Esophagus squamous epithelium (tissue), 5 donors: ENCODE measurements at regions not wholly inside any gene's neighbourhood (a gene's known extent, or its start where the extent isn't known, plus 50 kb on each side); places are given as distances from the start of the nearest gene placed in this dataset.

ENCODE experiments used
- DNase-seq: peaks from one replicate; lab custom pipeline; 2025; lab: John Stamatoyannopoulos, UW
- H3K27ac ChIP-seq, 4 donors: fragments of 200-600 bp; sonication (generic); one replicate each; pipeline ENCODE4 v1.5.1; 2016 to 2019; ENCODE audit warnings: mild to moderate bottlenecking in 1 of 4
- H3K27me3 ChIP-seq, 4 donors: fragments of 200-600 bp; sonication (generic); 1 replicate in 3 of 4; 2 replicates in 1 of 4; pipeline versions ENCODE4 v1.5.1 to v1.6.0; 2017 to 2021; ENCODE audit warnings: antibody characterized with exemption in 1 of 4
- H3K36me3 ChIP-seq, 3 donors: fragments of 200-600 bp; sonication (generic); one replicate each; pipeline ENCODE4 v1.5.1; 2016 to 2019
- H3K4me1 ChIP-seq, 3 donors: fragments of 200-600 bp; sonication (generic); one replicate each; pipeline ENCODE4 v1.5.1; 2017 to 2019
- H3K4me3 ChIP-seq, 4 donors: fragments of 200-600 bp; sonication (generic); 1 replicate in 3 of 4; 2 replicates in 1 of 4; pipeline ENCODE4 v1.5.1; 2016 to 2019; ENCODE audit warnings: mild to moderate bottlenecking in 2 of 4, moderate library complexity in 1 of 4
- H3K9me3 ChIP-seq, 3 donors: fragments of 200-600 bp; sonication (generic); one replicate each; pipeline ENCODE4 v1.5.1; 2016 to 2019
- CTCF ChIP-seq, 6 experiments: fragments of 450-650 bp in 4 of 6; fragments of 200-600 bp in 2 of 6; sonication (generic) in 2 of 6; IDR thresholded peaks; one replicate each; pipeline ENCODE4 v1.5.1; 2016 to 2019; ENCODE audit warnings: antibody characterized with exemption in 6 of 6, mild to moderate bottlenecking in 4 of 6, moderate library complexity in 4 of 6
- POLR2A ChIP-seq, 4 donors: fragments of 450-650 bp; IDR thresholded peaks; one replicate each; pipeline ENCODE4 v1.6.1; 2017; ENCODE audit warnings: antibody characterized with exemption in 4 of 4, mild to moderate bottlenecking in 4 of 4, moderate library complexity in 3 of 4
- WGBS, 2 donors: methylation state at CpG; one replicate each; pipeline ENCODE4 v1.1.5; 2018; 5-methylcytosine and 5-hydroxymethylcytosine counted together
- intact Hi-C: fragments of 100-400 bp; cut with DNase I; formaldehyde crosslinking; loops from one replicate; pipeline ENCODE4 v1.15.0; 2022
- donor health status: DM: yes; HTN: yes; CAD: no.

GRCh38 chr4:184558996-184559395 is 84.6 kb upstream of the IRF2 start:
- no peak for DNase-seq
- WGBS, 2 donors: 67 to 68% methylated on average over 7 of the region's 7 CpGs
- no peak for TF ChIP-seq CTCF (IDR thresholded peaks at IDR 0.05)
- no peak for TF ChIP-seq POLR2A (IDR thresholded peaks at IDR 0.05)
- no peaks in the 10 kb centered on the region for H3K27me3 ChIP-seq
- H3K4me3 ChIP-seq: no peak overlapping the region
- no peaks in the 10 kb centered on the region for H3K9me3 ChIP-seq
- no peaks in the 10 kb centered on the region for H3K36me3 ChIP-seq
- H3K27ac ChIP-seq: no peak overlapping the region
- H3K4me1 ChIP-seq: no peaks in the 10 kb centered on the region
- intact Hi-C loops: no loop called here

- no peaks in the 10 kb centered on the region for H3K27me3 ChIP-seq
- no peak overlapping the region for H3K4me3 ChIP-seq
- 69 to 88% methylated on average over 4 of the region's 4 CpGs for WGBS, 2 donors
- H3K9me3 ChIP-seq: no peaks in the 10 kb centered on the region
- no peaks in the 10 kb centered on the region for H3K36me3 ChIP-seq
- no peaks in the 10 kb centered on the region for H3K4me1 ChIP-seq
- DNase-seq: no peak
- no peak overlapping the region for H3K27ac ChIP-seq
- intact Hi-C loops: no loop called here
- TF ChIP-seq CTCF (IDR thresholded peaks at IDR 0.05) (no peak), POLR2A (IDR thresholded peaks at IDR 0.05) (no peak)
Observed at GRCh38 chr4:184553891-184554290, 79.5 kb upstream of the IRF2 start.

GRCh38 chr4:184550476-184550875 is 76.1 kb upstream of the IRF2 start:
- Histone ChIP-seq H3K27me3 (no peaks in the 10 kb centered on the region), H3K36me3 (no peaks in the 10 kb centered on the region), H3K4me3 (no peak overlapping the region), H3K27ac (no peak overlapping the region), H3K9me3 (no peaks in the 10 kb centered on the region), H3K4me1 (no peaks in the 10 kb centered on the region)
- no peak for DNase-seq
- 25 to 33% methylated on average over 3 of the region's 3 CpGs for WGBS, 2 donors
- intact Hi-C loops: no loop called here
- TF ChIP-seq CTCF (IDR thresholded peaks at IDR 0.05) (no peak), POLR2A (IDR thresholded peaks at IDR 0.05) (no peak)

- H3K4me1 ChIP-seq: no peaks in the 10 kb centered on the region
- TF ChIP-seq POLR2A (IDR thresholded peaks at IDR 0.05) (no peak), CTCF (IDR thresholded peaks at IDR 0.05) (no peak)
- no peaks in the 10 kb centered on the region for H3K27me3 ChIP-seq
- H3K36me3 ChIP-seq: no peaks in the 10 kb centered on the region
- intact Hi-C loops: no loop called here
- 75% methylated on average over 17 to 20 of the region's 20 CpGs for WGBS, 2 donors
- H3K27ac ChIP-seq: peak overlapping the region in 2 of 4 donors; percentile 5 to 34
- H3K9me3 ChIP-seq: no peaks in the 10 kb centered on the region
- H3K4me3 ChIP-seq: peak overlapping the region in 2 of 4 donors; percentile 2 to 40
- no peak for DNase-seq
Observed at GRCh38 chr4:184548648-184549341, 74.4 kb upstream of the IRF2 start.

GRCh38 chr4:184548316-184548647 is 73.9 kb upstream of the IRF2 start:
- intact Hi-C loops: no loop called here

More at GRCh38 chr4:184548316-184548647, 73.9 kb upstream of the IRF2 start:
- DNase-seq: no peak
- peak overlapping the region in 1 of 4 donors; percentile 2 for H3K4me3 ChIP-seq
- no peaks in the 10 kb centered on the region for H3K9me3 ChIP-seq
- WGBS, 2 donors: 52 to 56% methylated on average over 5 of the region's 5 CpGs
- no peaks in the 10 kb centered on the region for H3K4me1 ChIP-seq
- H3K27ac ChIP-seq: no peak overlapping the region
- H3K36me3 ChIP-seq: no peaks in the 10 kb centered on the region
- no peak for TF ChIP-seq CTCF (IDR thresholded peaks at IDR 0.05)
- TF ChIP-seq POLR2A (IDR thresholded peaks at IDR 0.05): no peak
- H3K27me3 ChIP-seq: no peaks in the 10 kb centered on the region
